ENCODE measurements at regions not wholly inside any gene's neighbourhood (a gene's known extent, or its start where the extent isn't known, plus 50 kb on each side); places are given as distances from the start of the nearest gene placed in this dataset.

DNA sequence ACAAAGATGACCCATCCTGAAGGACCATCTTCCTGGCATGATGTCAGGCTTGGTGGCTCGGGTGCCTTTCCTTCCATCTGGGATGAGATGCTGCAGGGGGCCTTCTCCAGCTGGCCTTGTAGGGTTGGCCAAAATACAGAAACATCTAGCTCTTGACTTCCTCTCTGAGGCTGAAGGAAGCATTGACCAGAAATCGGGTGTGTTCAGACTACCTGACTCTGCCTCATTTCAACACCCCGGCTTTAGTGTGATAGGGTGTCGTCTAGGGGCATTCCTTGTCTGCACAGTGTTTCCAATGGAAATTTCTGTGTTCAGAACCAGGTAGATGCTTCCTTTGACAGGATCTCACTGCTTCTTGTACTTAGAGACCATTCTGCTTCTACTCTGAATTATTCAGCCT is 115.7 kb upstream of the SPRED2 start:
- no peak for DNase-seq

DNA sequence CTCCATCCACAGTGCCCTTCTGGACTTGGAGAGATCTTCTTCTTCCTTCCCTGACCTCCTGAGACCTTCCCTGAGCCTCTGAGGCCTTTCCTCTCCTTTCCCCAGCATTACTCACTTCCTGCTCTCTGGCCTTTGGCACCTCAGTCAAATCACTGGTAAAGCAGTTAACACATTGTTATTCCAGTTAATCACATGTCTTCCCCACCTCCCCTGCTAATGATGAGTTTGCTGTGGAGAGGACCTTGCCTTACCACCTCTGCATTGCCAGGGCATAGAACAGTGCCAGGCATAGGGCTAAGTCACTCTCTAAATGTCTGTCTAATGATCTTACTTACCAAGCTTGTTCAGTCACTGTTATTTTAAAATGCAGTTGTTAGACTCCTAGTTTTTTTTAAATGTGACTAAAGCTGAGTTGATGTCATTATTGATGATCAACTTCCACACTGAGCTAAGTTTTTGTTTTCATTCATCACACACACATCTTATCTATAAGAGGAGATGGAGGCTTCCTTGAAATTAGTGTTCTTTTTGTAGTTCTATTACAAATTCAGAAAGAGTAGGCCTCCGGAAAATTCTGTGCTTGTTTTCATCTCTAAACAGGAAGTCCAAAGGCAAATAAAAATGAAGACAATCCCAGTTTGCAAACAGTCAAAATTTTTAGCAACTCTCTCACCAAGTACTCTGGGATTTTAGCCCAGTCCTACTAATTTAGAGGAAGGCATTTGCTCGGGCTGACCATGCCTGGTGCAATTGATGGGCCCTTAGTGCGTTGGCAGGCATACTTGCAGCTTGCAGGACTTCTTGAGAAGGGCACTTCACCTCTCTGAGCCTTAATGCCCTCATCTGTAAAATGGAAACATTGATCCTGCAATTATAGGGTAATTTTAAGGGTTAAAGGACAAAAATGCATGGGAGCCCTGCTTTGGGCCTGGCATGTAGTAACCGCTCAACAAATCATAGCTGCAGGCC is 113.7 kb upstream of the SPRED2 start:
- no peak for DNase-seq

- no peak for DNase-seq
Observed at GRCh38 chr2:65541773-65542172, 109.4 kb upstream of the SPRED2 start.

- no peak for DNase-seq
Observed at GRCh38 chr2:65539633-65540032, 107.2 kb upstream of the SPRED2 start.

- DNase-seq = no peak
Observed at GRCh38 chr2:65537651-65538385, 105.4 kb upstream of the SPRED2 start.

DNA sequence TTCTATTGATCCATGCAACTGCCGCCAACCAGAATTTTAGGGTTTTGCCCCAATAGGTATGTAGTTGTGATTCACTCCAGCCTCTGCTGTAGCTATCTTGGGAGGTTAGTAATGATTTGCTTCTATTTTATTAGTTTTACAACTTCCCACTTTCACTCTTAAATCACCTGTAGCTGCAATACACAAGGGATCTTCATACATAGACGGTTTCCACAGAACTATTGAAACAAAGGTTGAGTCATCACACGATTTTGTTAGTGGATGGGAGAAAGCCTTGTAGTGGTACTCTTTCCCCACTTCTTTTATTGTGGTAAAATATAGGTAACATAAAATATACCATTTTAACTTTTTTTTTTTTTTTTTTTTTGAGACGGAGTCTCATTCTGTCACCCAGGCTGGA is 104.2 kb upstream of the SPRED2 start:
- no peak for DNase-seq

DNA sequence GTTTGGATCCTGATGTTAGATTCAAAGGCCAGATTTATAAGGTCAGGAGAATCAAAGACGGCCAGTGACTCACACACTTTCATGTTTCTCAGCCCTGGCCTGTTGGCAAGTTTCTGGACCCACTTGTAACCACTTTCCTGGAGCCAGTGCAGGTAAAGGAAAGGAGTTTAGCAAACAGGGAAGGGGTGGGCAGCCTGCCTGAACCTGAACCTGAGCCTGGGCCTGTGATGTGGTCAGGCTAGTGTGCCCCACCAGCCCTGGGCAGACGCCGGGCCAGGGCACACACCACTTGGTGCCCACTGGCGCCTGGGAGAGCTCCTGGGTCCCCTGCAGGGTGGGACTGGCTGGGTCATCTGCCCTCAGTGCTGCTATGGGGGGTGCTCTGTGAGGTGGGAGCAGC is 100.5 kb upstream of the SPRED2 start:
- no peak for DNase-seq

DNA sequence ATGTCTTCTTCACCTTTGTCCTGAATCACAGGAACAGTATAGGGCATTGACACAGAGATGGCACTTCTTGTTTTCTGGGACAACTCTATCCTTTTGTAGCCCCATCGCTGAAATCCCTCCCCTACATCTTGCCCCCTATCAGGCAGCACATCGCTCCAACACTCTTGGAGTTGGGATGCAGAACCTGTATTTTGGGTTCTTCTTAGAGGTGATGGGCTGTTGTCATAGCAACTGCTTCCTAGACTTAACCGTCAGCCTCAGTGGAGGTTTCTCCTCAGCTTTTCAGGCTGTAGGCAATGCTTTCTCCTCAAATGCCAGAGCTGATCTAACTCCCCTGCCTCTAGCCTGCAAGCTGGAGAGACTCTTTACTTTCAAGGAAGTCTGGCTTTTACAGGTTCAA is 99.9 kb upstream of the SPRED2 start:
- no peak for DNase-seq

DNA sequence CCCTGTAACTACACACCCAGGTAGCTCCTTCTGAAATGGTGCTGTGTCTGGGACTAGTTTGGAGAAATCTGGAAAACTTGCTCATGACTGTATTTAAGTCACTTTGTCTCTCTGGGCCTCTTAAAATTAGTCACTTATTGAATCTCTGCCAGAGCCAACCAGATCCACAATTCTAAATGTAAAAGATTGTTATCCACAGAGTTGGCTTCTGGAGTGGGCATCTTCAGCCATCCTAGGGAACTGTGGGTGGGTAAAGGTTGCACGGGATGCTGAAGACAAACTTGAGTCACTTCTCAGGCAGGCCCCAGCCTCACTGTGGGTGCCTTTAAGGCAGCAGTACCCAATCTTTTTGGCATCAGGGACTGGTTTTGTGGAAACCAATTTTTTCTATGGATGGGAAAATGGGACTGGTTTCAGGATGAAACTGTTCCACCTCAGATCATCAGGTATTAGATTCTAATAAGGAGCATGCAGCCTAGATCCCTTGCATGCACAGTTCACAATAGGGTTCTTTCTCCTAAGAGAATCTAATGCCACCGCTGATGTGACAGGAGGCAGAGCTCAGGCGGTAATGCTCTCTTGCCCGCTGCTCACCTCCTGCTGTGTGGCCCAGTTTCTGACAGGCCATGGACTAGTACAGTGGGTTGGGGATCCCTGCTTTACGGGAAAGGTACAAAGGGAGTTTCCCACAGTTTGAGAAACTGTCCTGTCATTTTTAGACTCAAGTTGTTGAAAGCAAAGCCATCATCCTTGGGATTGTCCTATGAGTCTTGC is 98.3 kb upstream of the SPRED2 start:
- no peak for DNase-seq

DNA sequence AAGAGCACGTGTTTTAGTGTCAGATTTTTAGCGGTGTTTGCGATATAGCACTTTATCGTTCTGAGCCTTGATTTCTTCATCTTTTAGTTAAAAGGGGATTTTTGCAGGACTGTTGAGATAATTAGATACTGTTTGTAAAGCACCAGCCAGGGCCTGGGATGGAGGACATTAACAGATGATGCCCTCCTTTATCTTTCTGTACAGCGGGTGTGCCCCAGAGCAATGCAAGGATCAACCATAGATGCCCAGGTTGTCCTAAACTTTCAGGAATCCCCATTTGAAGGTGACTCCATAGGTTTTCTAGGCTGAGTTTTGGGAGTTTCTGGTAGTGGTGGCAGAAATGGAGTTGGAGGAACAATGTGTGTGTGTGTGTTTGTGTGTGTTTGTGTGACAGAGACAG is 97.0 kb upstream of the SPRED2 start:
- DNase-seq = no peak

DNA sequence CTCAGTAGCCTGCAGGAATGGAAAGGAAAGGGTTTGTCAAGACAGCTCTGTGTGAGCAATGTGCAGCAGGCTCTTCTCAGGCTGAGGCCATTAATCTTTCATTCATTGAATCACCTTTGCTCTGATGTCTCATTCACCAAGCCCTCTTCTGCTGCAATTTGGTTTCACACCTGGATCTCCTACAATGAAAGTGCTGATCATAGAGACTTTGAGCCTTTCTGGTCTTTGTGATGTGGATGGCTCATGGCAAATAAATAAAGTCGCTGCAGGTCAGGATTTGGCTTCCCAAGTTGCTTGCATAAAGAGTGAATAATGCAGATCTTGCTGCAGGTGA is 95.8 kb upstream of the SPRED2 start:
- no peak for DNase-seq

- no peak for DNase-seq
Observed at GRCh38 chr2:65527451-65528240, 95.2 kb upstream of the SPRED2 start.

GRCh38 chr2:65525616-65526231 is 93.3 kb upstream of the SPRED2 start:
- DNase-seq = no peak

DNA sequence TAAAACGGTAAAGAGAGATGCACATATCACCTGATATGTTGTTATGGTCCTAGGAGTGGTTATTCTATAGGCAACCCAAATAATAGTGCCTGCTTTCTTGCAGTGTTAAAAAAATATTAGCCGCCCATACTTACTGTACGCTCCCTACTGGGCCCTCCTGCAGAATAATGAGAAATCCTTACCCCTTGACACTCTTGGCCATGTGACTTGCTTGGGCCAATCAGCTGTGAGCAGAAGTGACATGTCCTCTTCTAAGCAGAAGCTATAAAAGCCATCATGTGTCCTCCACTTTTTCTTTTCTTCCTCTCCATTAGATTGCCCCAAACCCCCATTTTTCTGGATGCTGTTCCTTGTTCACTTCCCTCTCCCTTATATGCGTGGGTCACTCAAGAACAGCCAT is 90.5 kb upstream of the SPRED2 start:
- no peak for DNase-seq

- DNase-seq = no peak
Observed at GRCh38 chr2:65518751-65519150, 86.4 kb upstream of the SPRED2 start.

DNA sequence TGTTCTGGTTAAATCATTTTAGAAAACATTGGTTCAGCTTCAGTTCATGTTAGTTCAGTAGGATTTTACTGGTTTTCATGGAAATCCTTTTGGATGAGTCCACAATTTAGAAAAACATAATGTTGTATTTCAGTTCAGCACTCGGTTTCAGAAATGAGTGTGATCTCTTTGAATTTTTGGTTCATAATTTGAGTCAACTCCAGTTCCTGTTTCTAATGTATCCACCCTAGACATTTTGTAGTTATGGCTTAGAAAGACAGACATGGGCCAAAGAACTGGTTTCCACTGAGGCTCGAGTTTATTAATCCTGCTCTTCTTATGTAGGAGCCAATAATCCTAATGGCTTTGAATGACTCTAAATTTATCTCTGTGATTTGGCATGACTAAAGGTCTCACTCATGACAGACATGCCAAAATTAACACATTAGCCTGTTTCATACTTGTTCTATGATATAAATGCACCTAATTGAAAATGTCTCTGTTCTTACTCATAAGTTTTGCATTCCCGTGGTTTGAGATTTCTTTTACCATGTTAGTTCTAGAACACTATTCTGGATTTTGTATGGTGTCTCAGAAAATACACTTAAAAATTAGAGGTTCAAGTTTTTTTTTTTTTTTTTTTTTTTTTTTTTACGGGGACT is 82.3 kb upstream of the SPRED2 start:
- no peak for DNase-seq

DNA sequence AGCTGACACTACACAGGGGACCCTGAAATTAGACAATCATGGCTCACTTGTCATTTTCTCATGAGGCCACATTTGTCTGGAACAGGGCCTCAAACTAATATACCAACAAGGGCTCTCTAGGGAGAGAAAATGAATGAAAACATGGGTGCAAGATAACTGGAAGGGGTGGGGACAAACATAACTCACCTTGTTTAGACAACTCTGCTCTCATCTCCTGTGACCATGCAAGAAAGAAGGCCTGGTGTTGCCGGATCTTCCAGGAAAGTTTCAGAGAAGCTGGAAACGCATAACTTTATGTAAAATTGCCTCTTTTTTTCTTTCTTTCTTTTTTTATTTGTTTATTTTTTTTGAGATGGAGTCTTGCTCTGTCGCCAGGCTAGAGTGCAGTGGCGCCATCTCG is 80.4 kb upstream of the SPRED2 start:
- DNase-seq = no peak

GRCh38 chr2:65511306-65511705 is 78.9 kb upstream of the SPRED2 start:
- DNase-seq = no peak

GRCh38 chr2:65508225-65508624 is 75.8 kb upstream of the SPRED2 start:
- DNase-seq = no peak
